ENCODE measurements at regions not wholly inside any gene's neighbourhood (a gene's known extent, or its start where the extent isn't known, plus 50 kb on each side); places are given as distances from the start of the nearest gene placed in this dataset.
"Not testable (repeated sequence)": the region's sequence is repeated elsewhere in the genome, so short reads cannot be mapped to it uniquely, and the experiment has no call there.

DNA sequence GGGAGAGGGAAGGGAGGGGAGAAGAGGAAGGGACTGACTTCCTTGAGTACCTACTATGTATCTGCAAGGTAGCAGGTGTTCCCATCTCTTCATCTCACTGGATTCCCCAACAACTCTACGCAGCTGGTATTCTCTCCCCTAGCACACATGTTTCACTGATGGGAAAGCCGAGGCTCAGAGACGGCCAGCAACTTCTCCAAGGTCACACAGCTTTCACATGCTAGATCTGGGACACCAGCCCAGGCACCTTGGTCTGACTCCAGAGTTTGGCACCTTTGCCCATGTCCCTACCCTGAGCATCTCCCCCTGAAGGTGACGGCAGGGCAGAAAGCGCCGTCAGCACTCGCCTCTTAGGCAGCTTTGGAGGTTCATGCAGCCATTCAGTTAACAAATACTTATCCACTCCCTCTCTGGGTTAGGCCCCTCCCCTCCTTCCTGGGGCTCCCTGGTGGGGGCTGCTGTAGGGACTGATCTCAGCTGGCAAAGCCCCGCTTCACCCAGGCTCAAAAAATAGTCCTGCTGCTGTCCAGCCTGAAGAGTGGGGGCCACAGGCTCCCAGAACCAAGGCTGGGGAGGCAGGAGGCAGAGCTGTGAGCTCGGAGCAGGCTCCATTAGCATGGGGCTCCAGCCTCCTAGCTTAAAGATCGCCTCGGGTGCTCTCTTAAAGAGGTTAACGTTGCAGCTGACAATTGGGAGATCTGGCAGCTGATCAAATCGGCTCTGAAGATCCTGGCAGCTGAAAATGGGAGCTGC lies 79.4 kb downstream of the IGLL1 start:
- no peak for DNase-seq (ENCODE audit: low read depth)

DNA sequence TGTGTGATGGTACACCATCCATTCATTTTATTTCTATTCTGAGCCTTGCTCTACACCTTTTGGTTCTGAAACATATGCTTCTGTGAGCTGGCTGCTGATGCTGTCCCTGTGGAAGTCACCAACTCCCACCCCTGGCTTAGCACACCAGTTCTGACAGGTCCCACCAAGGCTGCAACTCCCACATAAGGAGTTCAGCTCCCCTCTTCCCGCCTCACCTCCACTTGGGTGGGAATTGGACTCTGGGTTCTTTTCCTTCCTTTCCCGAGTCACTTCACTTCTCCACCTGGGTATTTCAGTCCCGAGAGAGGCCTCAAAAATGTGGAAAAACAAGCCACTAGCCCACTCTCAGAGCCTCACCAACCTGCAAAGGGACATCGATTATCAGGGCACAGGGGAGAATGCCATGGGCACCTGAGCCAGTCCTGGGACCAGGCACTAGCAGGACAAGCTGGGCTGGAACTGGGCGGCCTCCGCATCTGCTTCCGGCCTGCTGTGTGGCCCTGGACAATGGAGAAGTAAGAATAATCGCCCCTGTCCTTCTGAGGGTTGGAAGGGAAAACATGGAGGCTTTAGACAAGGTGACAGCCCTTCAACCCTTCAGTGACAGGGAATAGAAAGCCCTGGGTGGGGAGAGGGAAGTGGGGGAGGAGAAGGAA lies 80.1 kb downstream of the IGLL1 start:
- no peak for DNase-seq (ENCODE audit: low read depth)

- no peak for DNase-seq (ENCODE audit: low read depth)
Measured at GRCh38 chr22:23498811-23499798, 81.0 kb downstream of the IGLL1 start.

DNA sequence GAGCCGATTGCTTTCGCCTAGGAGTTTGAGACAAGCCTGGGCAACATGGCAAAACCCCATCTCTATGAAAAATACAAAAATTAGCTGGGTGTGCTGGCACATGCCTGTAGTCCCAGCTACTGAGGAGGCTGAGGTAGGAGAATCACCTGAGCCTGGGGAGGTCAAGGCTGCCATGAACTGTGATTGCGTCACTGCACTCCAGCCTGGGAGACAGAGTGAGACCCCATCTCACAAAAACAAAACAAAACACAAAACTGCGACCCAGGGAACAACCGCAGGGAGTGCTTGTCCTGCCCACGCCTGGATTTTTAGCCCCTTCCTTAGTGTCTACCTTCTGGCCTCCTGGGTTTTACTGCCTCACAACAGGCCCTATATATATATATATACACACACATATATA lies 82.2 kb downstream of the IGLL1 start:
- not testable (repeated sequence) for DNase-seq (ENCODE audit: low read depth)

DNA sequence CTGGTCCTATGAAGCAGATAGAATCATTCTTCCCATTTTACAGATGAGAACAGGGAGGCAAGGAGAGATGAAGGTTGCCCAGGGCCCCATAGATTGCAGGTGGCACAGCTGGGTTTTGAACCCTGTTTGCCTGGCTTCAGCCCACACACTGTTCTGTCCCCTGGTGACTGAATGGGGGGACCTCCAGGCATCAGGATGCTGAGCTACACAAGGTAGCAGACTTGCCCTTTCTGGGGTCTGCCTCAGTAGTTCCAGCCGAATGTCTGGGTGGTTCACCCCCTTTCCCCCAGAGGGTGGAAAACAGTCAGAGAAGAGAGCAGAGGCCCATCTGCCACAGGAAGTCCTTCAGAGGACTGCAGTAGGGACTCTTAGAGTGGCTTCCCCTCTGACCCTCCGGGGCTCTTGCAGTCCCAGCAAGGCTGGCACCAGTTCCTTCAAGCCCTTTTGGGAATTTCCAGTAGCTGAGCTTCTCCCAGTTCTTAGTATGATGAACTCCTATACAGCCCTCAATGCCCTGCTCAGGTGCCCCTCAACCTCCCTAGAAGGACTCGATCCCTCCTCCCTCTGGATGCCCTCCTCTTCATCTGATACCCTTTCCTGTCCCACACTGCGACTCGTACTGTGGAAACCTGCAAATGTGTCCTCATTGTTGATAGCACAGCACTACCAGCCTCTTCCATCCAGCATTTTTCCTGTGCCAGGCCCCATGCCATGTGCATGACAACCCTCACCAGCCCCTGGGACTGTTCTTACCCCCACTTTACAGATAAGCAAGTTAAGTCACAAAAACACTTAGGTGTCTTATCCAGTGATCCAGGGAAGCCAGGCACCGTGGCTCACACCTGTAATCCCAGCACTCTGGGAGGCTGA lies 82.8 kb downstream of the IGLL1 start:
- DNase-seq (ENCODE audit: low read depth) = no peak

- DNase-seq (ENCODE audit: low read depth) = no peak
Measured at GRCh38 chr22:23496445-23496833, 83.7 kb downstream of the IGLL1 start.

- no peak for DNase-seq (ENCODE audit: low read depth)
Measured at GRCh38 chr22:23495614-23496444, 84.3 kb downstream of the IGLL1 start.

DNA sequence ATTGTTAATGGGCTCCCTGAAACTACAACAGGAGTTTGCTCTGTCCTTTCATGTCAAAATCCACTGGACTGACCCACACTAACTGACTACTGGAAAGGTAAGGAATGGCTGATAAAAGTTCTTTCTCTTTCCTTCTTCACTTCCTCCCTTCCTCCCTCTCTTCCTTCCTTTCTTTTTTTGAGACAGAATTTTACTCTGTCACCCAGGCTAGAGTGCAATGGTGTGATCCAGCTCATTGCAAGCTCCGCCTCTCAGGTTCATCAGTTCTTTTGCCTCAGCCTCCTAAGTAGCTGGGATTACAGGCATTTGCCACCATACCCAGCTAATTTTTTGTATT lies 85.2 kb downstream of the IGLL1 start:
- DNase-seq (ENCODE audit: low read depth) = no peak

- DNase-seq (ENCODE audit: low read depth) = no peak
Measured at GRCh38 chr22:23485490-23485889, 94.6 kb downstream of the IGLL1 start.

GRCh38 chr22:23484651-23485050 lies 95.4 kb downstream of the IGLL1 start:
- no peak for DNase-seq (ENCODE audit: low read depth)

DNA sequence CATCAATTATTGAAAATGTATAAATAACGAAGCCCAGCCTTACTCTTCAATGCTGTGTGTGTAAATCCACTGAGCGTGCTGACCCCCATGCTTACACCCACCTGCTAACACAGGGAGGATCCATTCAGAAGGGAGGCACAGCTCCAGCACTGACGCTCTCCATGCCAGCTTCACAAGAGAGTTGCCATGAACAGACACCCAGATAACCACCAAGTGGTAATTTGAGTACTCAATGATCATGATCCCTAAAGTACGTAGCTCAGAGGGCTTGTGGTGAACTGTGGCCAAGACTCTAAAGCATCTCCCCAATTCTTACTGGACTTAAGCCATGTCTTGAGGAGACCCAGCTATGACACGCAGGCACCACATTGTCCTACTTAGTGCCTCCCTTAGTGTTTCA lies 98.7 kb downstream of the IGLL1 start:
- no peak for DNase-seq (ENCODE audit: low read depth)

DNA sequence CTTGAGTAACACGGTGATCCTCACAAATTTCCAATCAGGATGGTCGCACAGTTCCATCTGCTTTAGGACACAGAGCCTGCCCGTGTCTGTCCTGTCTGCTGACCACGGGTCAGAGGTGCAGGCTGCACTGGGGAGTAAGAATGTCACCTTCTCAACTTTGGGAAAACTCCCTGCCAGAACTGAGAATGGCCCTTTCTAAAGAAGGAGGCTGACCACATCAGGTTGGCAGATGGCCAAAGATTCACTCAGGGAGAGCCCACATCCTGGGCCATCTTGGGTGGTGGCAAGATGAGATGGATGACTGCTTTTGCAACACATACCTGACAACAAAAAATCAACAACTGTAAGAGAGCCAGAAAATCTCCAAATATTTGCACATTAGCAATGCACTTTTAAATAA lies 101.9 kb downstream of the IGLL1 start:
- peak; percentile 10 for DNase-seq (ENCODE audit: low read depth)

DNA sequence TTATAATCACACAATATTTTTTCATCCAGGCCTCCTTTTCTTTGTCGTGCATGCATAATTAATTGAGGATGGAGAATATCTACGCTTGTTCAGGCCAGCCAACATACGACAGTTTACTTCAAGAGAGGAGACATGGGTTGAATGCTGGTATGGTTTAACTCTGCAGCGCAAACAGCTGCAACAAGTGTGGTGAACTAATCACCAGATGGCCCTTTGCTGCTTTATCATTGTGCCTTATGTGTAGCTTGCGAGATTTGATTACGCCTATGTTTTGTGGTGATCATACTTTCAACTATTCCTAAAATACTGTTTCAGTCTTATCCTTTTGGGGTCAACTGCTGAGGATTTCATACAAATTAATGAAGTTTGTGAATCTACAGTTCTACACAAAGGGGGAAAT lies 105.6 kb downstream of the IGLL1 start:
- not testable (repeated sequence) for DNase-seq (ENCODE audit: low read depth)

- DNase-seq (ENCODE audit: low read depth) = no peak
Measured at GRCh38 chr22:23473901-23474300, 106.2 kb downstream of the IGLL1 start.

- DNase-seq (ENCODE audit: low read depth) = not testable (repeated sequence)
Measured at GRCh38 chr22:23472376-23472775, 107.7 kb downstream of the IGLL1 start.

GRCh38 chr22:23471698-23472097 lies 108.4 kb downstream of the IGLL1 start:
- DNase-seq (ENCODE audit: low read depth) = no peak

GRCh38 chr22:23470811-23471389 lies 109.2 kb downstream of the IGLL1 start:
- no peak for DNase-seq (ENCODE audit: low read depth)

GRCh38 chr22:23467721-23468294 lies 112.3 kb downstream of the IGLL1 start:
- no peak for DNase-seq (ENCODE audit: low read depth)

DNA sequence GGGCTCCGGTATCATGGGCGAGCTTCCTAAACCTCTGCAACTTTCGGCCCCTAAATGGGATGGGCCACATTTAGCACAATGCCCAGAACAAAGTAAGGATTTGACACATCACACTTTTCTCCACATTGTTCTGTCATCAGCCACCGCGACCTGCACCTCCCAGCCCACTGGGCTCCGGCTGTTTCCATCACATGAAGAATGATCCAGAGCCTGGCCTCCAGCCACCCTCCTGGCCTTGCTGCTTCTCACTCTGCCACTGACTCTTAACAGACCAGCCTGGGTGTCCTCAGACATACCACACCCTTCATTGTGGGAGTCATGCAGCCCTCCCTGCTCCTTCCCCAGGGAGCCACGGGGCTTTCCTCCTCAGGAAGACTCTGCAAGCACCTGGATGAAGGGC lies 113.7 kb downstream of the IGLL1 start:
- DNase-seq (ENCODE audit: low read depth) = no peak
